GM19463 (cell line): ENCODE measurements at regions not wholly inside any gene's neighbourhood (a gene's known extent, or its start where the extent isn't known, plus 50 kb on each side); places are given as distances from the start of the nearest gene placed in this dataset.
A peak's percentile ranks its signal among the peaks of the same experiment; 100 is the strongest.

ENCODE experiments used
- ATAC-seq: cut with Tn5 transposase; IDR thresholded peaks from one replicate; pipeline ENCODE4 v1.9.1; 2021; ENCODE audit warnings: mild to moderate bottlenecking, moderate library complexity; ENCODE audit not compliant: unreplicated experiment

DNA sequence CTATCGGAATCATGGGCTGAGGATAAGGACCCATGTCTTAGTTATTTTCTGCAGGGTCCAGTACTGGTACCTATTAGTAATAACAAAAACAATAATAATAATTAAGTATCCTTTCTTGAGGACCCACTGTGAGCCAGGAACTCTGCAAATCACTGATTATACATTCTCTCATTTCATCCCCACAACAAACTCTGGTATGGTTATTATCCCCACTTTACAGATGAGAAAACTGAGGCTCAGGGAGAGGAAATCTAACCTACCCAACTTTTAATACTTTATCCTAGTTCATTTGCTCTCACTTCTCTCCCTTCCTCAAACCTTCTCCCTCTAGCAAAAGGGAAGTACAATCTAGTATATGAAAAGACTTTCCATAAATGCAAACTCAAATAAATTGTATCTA lies 528.4 kb upstream of the PROK2 start:
- no peak for ATAC-seq

DNA sequence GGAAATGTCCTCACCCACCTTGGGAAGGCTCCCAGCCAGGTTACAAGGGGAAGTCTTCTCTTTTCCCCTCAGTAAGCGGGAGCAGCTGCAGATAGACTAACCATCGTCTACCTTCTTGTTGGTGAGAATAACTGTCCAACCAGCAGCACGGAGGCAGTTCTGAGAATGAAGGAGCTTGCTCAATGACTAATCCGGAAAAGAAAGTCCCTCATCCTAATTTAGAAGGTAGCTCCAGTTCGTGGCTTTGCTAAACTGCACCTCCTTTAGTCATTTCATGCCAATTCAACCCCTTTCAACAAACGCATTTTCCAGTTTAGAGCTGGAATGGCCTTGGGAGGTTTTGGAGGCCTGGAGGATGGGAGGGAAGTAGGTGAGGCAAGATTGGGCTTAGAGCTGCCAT lies 527.4 kb upstream of the PROK2 start:
- ATAC-seq = peak; percentile 35

DNA sequence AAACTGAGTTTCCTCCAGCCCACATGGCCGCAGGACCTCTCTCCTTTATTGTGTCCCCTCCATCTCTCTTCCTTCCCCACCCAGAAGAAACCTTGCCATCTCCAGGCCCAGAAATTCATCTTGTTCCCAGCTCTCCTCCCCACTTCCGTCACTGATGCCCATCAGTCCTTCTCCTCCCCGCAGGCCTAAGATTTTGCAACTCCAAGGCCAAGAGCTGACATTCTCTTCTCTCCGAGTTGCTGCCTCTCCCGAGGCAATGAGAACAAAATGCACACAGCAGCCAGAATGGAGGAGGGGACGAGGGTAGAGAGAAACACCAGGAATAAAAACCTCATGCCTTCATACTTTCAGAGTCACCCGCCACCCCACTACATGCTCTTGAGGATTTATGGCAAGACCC lies 526.5 kb upstream of the PROK2 start:
- no peak for ATAC-seq

DNA sequence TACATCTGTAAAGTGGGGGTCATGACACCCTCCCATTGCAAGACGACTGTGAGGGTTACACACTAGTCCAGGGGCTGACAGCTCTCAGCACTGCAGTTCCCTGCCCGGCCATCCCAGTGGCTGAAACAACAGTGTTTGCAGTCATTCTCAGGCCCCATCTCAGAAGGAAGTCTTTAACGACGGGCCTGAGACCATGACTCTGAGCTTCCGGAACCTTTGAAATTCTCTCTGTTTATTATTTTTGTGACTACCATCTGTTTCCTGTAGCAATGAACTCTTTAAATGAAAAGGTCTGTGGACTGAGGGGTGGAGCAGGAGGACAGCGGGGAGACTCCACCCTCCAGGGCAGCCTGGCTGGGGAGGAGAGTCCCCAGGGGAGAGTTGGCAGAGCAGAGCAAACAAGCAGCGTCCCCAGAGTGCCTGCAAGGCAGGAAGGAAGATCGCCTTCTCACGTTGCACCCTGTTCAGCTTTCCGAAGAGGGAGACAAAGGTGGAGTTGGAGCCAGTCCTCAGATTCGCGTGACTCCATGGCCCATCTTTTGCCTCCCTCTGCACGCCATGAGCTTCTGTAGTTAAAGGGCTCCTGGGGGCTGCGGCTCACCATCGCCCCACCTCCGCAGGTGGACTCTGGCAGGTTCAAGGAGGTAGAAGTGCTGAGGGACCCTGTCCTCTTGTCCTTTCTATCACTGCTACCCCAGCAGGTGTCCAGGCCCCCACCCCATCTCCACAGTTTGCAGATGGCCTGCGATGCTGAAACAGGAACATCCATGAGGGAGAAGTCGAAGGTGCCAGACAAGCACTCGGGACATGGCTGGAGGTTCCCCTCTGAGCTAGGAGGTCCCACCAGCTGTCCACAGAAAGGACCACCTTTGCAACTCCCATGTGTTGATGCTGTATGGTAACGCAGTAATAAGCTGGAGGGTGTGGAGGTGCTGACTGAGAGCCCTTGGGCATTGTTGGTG lies 525.8 kb upstream of the PROK2 start:
- peak; percentile 92 for ATAC-seq

DNA sequence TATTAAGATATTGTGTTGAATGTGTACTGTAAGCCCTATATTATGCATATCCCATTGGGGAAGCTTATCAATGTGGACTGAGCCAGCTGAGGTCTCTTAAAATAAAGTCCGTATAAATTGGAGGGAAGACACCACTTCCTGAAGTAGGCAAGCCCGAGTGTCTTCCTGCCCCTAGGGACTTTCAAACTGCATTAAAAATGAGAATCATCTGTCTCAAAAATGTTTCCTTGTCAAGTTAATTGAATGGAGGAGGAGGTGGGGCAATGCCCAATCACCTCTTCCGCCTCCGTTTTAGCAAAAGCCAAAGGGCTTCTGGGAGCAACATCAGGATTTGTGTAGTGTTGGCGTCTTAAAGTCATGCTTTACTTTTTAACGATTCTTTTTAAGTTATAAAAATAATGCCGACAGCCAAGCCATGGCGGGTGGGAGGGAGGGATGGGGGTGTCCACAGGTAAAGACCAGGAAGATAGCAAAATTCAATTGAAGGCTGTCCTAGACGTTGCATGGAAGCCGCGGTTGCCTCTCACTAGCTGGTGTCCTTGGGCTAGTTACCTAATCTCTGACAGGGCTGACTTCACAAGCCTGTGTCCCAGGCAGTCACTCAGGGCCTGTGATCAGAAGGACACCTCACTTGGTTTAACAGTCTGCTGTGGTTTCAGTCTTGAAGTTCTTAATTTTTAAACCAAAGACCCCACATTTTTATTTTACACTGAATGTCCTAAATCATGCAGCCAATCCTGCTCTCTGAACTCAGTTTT lies 524.9 kb upstream of the PROK2 start:
- ATAC-seq = no peak

DNA sequence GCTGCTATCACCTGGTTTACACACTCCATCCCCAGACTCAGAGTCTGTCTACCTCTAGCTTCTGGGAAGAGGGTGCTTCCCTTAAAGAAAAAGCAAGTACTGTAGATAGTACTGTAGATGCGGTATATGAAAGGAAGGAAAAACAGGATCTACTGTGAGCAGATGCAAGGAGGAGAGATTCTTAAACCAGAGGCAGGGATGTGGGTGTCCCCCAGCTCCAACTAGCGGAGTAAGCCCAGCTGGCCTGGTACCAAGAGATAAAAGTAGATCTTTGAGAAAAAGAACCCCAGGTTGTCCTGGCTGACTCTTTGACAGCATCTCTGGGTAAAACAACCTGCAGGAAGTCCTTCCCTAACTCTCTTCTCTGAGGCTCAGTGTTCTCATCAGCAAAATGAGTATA lies 523.7 kb upstream of the PROK2 start:
- ATAC-seq = no peak

DNA sequence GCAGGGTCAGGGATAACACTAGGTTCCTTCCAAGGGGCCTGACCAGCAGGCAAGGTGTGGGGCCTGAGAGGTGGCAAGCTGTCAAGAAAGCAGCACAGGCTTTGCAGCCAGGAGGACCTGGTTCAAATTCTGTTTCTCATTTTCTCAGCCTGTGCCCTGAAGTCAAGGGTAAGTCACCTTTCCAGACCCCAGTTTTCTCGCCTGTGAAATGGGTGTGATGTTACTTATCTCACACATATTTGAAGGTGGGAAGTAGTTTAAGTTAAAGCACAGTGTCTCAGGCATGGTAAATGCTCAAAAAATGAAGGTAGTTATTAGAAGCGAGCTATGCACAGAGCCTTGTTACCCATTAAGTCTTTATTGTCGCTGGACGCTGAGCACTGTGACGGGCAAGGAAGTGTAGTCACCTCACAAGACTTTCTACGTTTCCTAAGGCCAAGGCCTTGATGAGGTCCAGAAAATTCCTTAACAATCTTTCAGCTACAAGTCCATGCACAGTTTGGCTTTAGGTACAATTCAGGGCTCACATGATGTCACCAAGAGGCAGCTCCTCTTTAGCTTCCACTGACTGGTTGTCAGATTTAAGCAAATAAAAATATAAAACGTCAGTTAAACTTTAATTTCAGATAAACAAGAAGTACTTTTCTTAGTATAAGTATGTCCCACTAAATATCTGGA lies 522.6 kb upstream of the PROK2 start:
- no peak for ATAC-seq

DNA sequence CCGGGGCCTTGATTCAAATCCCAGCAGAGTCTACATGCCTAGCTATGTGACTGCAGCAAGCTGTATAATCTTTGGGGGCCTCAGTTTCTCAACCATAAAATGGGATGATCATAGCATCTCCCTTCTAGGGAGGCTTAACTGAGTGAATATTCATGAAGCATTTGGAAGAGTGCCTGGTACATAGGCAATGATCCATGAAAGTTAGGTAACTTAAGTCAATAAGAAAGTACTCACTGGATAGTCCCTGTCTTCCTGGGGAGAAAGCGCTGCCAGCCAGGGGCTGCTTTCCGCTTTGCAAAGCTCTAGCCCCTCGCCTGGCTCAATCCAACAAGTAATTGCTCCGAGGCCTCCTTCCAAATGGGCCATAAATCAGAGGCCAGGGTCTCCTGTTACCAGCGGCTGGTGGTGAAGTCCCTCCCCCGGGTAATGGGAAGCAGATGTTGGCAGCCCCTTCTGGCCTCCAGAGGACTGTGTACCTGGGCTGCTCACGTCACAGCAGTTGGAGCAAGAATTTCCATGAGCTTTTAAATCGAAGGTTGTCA lies 521.9 kb upstream of the PROK2 start:
- ATAC-seq = no peak

DNA sequence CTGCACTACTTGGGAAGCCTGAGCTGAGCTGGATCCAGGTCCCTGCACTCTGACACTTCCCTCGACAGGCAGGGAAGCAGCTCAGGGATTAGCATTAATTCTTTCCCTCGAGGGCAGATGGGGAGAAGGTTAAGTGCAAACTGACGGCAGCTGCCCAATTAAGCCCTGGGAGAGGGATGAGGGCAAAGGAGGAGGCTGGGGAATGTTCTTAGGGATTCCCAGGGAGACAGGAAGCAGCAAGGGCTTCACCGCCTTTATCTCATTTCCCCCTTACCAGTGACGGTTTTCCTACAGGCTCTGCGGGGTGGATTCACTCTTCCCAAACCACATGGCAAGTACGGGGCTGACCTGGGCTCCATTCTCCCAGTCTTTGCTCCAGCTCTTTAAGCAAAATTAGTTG lies 519.0 kb upstream of the PROK2 start:
- no peak for ATAC-seq

DNA sequence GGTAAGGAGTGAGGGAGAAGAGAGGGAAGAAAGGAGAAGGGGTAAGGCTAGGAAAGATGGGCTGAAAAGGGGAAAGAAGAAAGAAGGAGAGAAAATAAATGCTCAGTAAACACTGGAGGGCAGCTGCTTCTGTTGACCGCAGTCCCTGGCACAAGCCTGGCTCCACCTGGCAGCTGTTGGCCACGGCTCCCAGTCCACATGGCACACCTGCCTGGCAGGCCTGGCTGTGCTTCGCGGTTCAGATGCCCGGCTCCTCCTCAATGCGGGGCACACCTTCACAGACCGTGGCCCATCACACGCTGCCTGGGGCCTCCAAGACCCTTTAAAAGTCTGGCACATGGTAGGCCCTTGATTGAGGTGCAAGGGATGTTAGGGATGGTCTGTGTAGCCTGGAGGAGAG lies 516.8 kb upstream of the PROK2 start:
- no peak for ATAC-seq

DNA sequence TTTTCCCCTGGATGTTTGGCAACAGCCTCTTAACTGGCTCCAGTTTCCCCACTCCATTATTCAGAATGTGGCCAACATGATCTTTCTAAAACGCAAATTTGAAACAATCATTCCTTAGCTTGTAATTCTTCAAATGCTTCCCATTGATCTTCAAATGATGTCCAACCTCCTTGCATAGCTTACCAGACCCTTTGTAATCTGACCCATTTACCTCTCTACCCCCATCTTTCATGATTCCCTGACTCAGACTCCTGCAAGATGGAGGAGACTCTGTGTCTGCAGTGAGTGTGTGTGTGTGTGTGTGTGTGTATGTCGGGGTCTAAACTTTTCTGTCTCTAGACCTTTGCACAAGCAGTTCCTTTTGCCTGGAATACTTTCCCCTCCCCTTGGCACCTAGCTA lies 515.7 kb upstream of the PROK2 start:
- no peak for ATAC-seq

DNA sequence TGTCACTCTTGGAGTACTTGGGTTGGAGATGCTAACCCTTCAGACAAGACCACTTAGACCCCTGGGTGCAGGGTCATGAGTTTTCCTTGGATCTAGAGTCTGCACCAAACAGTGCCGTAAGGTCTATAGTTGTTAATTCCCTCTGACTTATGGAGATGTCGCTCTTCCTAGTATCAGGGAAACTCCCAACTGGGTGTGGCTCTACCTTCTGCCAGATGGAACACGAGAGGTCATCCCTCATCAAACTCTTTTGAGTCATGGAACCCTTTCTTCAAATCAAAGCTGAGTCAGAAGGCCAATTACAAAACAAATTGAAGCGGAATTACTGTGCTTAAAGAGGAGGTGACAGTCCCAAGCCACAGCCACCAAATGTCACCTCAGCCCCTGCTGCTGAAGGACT lies 514.9 kb upstream of the PROK2 start:
- ATAC-seq = no peak

DNA sequence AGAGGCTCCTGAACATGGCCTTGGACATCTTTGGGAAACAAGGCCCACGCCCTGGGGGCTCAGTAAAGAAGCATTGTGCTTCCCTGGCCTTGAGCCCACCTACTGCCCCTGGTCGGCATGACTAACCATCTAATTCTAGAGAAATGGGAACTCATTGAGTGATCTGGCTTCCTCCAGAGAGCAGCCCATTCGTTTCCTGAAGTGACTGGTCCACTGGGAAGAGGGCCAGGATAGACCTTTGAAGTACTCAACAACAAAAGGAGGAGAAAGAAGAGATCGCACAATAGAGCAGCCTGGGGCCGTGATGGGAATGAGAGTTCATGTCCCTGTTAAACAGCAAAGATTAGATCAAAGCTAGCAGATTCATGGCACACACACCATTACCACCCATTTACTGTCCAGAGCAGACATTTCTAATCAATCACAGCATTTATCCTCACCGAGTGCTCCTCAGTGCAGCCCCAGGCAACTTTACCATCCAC lies 514.4 kb upstream of the PROK2 start:
- ATAC-seq = no peak

DNA sequence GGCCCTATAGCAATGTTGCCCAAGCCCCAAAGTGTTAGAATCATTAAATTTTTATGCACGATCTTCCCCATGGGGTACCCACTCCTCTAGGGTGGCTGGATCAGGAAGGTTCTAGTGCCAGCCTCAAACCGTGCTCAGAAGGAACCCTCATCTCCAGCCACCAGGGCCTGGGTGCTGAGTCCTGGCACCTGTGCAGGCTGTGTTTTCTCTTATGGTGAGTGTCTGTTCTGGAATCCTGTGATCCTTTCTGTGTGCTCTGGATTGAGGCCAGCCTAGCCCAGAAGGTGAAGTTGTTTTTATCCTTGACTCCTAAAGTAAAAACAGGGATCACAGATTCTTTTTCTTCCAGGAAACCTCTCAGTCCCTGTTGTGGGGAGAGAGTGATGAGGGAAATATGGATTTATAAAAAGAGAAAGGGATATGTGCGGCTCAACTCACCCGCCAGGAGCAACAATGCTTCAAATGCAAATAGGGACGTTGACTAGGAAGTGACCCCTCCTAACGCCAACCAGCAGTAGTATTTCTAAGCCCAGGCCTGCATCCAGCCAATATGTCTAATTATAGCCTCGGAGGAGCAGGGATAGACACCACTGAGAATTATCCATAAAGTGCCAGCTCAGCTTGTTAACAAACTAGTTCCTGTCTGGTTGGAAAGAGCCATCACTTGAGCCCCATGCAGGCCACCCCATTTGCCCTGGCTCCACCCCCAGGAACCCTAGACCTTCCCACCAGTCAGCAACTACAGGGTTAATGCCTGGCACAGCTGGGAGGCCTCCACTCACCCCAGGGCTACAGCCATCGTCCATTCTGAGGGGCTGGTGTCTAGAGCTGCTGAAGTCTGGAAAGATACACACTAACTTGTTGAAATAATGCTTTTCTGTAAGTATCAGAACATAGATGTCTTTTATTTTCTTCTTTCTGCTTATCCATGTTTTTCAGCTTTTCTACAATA lies 513.5 kb upstream of the PROK2 start:
- ATAC-seq = no peak

DNA sequence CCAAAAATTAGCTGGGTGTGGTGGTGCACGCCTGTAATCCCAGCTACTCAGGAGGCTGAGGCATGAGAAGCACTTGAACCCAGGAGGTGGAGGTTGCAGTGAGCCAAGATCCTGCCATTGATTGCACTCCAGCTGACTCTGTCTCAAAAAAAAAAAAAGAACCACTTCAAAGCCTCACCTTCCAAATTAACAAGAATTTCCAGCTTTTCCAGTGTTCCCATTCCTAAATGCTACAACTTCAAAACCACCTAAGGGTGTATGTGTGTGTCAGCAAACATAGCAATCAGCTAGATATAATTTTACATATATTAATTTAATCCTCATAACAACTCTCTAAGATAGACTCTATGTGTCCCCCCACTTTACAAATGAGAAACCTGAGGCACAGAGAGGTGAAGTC lies 512.5 kb upstream of the PROK2 start:
- ATAC-seq = no peak

DNA sequence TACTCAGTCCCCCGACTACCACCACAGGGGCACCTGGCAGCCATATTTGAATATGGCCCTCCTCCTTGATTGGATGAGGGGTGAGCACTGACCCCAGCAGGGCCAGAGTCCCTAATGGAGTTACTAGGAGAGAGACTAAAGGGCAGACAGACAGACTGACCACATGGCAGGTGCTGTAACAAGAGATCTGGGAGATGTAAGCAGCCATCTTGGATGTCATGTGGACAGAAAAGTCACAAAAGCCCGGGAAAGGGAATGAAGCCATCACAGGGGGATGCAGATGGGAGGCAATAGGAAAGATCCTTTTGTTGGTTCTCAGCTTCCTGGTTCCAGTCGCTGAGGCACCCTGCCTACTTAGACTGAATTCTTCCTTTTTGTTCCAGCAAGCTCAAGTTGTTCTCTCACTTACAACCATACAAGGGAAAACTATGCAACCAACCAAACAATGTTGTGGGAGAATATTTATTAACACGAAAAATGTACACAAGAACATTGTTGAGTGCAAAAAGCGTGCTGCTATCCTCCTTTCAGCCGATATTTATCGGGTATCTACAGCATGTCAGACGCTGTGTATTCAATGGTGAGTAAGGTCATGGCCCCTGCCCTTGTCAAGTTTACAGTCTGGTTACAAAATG lies 511.6 kb upstream of the PROK2 start:
- no peak for ATAC-seq

DNA sequence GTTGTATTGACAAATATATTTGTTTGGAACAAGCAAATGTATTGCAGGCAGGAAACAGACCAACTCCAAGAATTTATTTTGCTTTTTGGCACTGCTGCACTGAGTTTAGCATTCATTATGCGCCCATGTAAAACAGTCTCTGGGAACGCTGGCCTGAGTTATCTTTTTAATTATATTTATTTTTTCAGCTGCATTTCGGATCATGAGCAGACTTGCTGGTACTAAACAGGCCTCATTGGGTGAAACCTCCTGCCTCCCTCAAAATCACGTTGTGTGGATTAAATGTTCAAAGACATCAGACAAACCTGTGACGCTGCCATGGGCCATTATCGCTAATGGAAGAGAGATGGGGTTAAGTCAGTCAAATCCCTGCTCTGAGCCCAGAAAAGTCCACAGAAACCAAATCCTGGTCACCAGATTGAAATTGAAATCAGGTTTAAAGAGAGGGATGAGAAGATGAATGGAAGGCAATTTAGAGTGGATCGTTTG lies 511.1 kb upstream of the PROK2 start:
- no peak for ATAC-seq

DNA sequence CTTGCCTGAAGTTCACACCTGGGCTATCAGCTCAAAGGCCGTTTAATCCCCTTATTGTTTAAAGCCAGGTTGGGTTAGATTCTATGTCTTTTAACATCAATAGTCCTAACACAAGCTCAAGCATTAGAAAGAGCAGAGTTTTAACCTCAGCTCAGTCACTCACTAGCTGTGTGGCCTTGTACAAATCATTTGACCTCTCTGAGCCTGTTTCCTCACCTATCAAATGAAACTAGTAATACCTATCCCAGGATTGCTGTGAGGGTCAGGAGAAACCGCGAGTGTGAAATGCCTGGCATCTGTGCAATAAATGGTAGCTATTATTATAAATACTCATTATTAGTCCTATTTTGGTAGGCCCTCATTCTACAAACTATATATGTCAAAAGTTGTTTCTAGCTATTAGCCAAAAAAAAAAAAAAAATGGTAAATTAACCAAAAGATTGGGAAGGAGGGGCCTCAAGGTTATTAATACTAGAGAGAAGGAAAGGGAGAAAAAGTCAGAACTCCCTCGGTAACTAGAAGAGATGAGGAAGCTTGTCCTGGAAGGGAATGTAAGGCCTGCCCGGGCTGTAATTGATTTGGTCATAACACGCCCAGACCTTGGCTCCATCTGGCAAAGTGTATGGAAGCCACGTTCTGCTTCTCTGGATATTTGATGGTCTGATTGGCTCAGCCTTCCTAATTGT lies 510.5 kb upstream of the PROK2 start:
- ATAC-seq = no peak
